Esophagus (tissue), 2 donors: ENCODE measurements at regions not wholly inside any gene's neighbourhood (a gene's known extent, or its start where the extent isn't known, plus 50 kb on each side); places are given as distances from the start of the nearest gene placed in this dataset.
A peak's percentile ranks its signal among the peaks of the same experiment; 100 is the strongest.

Experiments
- H3K27ac ChIP-seq, 2 donors: one replicate each; pipeline ENCODE4 v1.5.1; 2013; ENCODE audit warnings: low read depth in 2 of 2, mild to moderate bottlenecking in 2 of 2, inconsistent platforms in 1 of 2, low read length in 1 of 2, moderate library complexity in 1 of 2
- H3K27me3 ChIP-seq, 2 donors: one replicate each; pipeline ENCODE4 v1.6.1; 2013; ENCODE audit warnings: low read length in 2 of 2, control low read depth in 1 of 2, mild to moderate bottlenecking in 1 of 2; ENCODE audit not compliant: insufficient read depth in 2 of 2, control insufficient read depth in 1 of 2
- H3K36me3 ChIP-seq, 2 donors: one replicate each; pipeline ENCODE4 v1.6.1; 2013; ENCODE audit warnings: low read length in 1 of 2; ENCODE audit not compliant: control insufficient read depth in 2 of 2, insufficient read depth in 2 of 2
- H3K4me1 ChIP-seq, 2 donors: one replicate each; pipeline ENCODE4 v1.6.1; 2013; ENCODE audit warnings: low read length in 1 of 2; ENCODE audit not compliant: control insufficient read depth in 2 of 2, insufficient read depth in 2 of 2
- H3K4me3 ChIP-seq, 2 donors: one replicate each; pipeline ENCODE4 v1.5.1; 2013; ENCODE audit warnings: low read length in 2 of 2, mild to moderate bottlenecking in 2 of 2, low read depth in 1 of 2, moderate library complexity in 1 of 2
- H3K9me3 ChIP-seq, 2 donors: one replicate each; pipeline ENCODE4 v1.6.1; 2013; ENCODE audit warnings: mild to moderate bottlenecking in 2 of 2, low read depth in 1 of 2, low read length in 1 of 2, moderate library complexity in 1 of 2; ENCODE audit not compliant: control insufficient read depth in 2 of 2, insufficient read depth in 1 of 2
- WGBS, 2 donors: extraction: QIAGEN DNeasy Blood & Tissue Kit; methylation state at CpG; one replicate each; pipeline ENCODE4 v1.1.7; 2013; 5-methylcytosine and 5-hydroxymethylcytosine counted together
- donor health status: healthy with polysubstance abuse.
- donor health status: Bipolar disorder and iron deficiency.

DNA sequence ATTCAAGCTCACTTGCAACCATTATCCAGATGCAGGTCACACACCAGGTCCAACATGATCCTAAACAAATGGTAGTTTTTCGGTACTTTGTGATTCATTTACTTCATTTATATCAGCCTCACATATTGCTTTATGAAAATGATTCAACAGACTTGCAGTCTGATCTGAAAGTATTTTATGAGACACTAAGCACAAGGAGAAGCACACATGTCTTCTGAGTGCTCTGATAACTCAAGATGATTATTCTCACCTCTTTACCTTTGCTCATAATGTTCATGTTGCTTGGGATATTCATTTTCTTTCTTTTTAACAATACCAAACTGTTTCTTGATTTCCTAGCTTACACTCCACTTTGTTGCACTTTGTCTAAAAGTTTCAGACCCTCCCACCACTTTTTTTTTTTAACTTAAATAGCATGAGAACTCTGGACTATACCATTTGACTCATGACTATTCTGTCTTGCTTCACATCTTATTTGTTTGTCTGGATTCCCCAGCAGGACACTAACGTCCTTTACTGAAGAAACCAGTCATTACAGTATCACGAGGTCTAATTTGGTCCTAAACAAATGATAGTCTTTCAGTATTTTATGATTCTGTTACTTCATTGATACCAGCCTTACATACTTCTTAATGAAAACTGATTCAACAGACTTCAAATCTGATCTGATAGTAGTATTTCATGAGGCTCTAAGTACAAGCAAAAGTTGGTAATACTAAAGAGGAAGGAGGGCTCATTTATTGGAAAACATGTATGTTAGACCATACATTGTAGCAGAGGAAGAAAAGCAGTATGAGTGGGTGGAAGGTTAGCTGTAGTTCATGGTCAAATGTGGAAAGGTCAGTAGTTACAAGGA, 171.8 kb upstream of the AHR start:
- Histone ChIP-seq H3K36me3 (no peaks in the 10 kb centered on the region), H3K27me3 (no peaks in the 10 kb centered on the region), H3K9me3 (no peaks in the 10 kb centered on the region), H3K27ac (no peak overlapping the region), H3K4me1 (no peaks in the 10 kb centered on the region), H3K4me3 (no peak overlapping the region)
- 83% methylated on average over 3 of the region's 3 CpGs for WGBS, 2 donors

DNA sequence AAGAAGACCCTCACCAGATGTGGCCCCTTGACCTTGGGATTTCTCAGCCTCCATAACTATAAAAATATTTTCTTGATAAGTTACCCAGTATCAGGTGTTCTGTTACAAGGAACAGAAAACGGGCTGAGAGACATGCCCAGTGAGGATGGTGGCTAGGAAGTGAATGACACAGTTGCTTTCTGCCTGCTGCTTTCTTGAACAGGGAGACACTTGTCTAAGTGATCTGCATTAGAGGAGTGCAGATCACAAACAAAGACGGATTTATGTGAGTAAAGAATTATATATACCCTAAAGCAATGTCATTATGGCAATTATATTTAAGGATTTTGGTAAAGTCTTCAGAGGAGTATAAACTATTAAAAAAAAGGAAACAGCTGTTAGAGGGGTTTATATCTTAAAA, 169.2 kb upstream of the AHR start:
- no peak overlapping the region for H3K27ac ChIP-seq
- no peaks in the 10 kb centered on the region for H3K27me3 ChIP-seq
- H3K9me3 ChIP-seq, result no peaks in the 10 kb centered on the region
- no peaks in the 10 kb centered on the region for H3K36me3 ChIP-seq
- WGBS, 2 donors, result 82 to 85% methylated on average over 2 of the region's 2 CpGs
- no peaks in the 10 kb centered on the region for H3K4me1 ChIP-seq
- H3K4me3 ChIP-seq, result no peak overlapping the region

DNA sequence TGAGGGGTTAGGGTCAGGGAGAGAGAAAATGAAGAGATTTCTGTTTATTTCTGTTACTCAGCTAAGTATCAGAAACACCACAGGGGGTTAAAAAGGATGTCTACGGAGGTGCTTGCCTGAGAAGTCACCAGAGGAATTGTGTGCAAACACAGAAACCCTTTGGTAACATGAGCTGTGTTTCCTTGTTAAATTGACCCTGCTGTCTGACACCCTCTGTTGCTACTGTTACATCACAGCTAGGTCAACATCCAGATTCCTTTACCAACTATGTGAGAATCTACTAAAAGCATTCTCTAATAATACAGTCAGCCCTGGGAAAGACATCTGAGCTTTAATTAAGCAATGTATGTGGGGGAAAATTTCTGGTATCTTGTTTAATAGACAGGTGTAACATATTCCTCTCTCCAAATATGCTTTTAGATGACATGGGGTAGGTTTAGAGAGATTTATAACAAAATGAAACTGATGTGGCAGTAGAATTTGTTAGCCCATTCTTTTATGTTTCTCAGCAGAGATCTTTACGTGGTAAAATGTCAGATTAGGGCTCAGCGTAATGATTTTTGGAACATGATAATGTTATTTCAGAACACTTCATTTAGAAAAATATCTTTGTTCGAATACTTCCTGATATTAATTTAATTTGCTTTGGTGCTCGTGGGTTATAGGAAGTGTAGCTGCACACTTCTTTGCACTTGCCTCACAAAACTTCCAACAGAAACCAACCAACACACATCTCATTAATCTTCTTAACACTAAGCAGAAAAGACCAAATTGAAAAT, 168.0 kb upstream of the AHR start:
- Histone ChIP-seq H3K4me3 (peak overlapping the region in 1 of 2 donors; percentile 3), H3K4me1 (no peaks in the 10 kb centered on the region), H3K36me3 (no peaks in the 10 kb centered on the region), H3K27ac (no peak overlapping the region), H3K27me3 (no peaks in the 10 kb centered on the region), H3K9me3 (no peaks in the 10 kb centered on the region)
- WGBS, 2 donors, result 39 to 47% methylated on average over 5 of the region's 5 CpGs

DNA sequence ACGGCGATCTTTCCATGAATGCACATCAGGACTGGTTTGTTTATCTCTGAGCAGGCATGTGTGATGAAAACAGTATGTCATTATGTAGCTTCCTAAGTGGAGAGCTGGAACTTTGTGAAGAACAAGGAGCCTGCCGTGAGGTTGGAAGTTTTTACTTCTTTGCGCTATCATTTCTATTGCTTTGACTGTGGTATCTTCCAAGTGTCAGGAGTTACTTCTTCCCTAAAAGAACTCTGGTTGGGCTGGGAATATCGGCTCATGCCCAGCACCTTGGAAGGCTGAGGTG, 167.4 kb upstream of the AHR start:
- no peaks in the 10 kb centered on the region for H3K4me1 ChIP-seq
- WGBS, 2 donors, result 61 to 64% methylated on average over 5 of the region's 5 CpGs
- H3K4me3 ChIP-seq, result peak overlapping the region in 1 of 2 donors; percentile 3
- no peaks in the 10 kb centered on the region for H3K27me3 ChIP-seq
- no peak overlapping the region for H3K27ac ChIP-seq
- no peaks in the 10 kb centered on the region for H3K36me3 ChIP-seq
- H3K9me3 ChIP-seq, result no peaks in the 10 kb centered on the region

DNA sequence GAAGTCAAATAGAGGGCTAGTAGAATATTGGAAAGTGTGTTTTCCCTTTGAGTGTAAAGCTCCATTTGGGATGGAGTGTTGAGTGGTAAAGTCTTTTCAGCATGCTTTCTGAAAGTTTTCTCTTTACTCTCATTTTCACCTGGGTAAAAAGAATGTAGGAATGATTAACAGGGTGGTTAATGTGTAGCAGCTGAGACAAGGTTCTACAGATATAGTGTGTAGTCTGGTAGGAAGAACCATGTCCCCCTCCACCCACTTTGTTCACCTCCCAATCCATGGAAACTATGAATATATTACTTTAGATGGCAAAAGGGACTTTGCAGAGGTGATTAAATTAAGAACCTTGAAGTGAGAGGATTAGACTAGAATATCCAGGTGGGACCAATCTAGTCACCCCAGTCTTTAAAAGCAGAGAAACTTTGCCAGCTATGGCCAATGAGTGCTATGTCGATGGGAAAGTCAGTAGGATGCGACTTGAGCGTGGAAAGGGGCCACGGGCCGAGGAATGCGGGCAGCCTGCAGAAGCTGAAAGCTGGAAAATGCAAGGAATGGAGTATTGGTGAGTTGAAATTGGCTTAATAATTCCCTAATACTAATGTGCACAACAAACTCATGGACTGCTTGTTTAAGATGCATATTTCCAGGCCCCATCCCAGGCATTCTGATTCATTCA, 166.3 kb upstream of the AHR start:
- Histone ChIP-seq H3K36me3 (no peaks in the 10 kb centered on the region), H3K9me3 (no peaks in the 10 kb centered on the region), H3K4me1 (no peaks in the 10 kb centered on the region), H3K27ac (no peak overlapping the region), H3K27me3 (no peaks in the 10 kb centered on the region), H3K4me3 (no peak overlapping the region)
- WGBS, 2 donors, result 96 to 97% methylated on average over 6 of the region's 6 CpGs

DNA sequence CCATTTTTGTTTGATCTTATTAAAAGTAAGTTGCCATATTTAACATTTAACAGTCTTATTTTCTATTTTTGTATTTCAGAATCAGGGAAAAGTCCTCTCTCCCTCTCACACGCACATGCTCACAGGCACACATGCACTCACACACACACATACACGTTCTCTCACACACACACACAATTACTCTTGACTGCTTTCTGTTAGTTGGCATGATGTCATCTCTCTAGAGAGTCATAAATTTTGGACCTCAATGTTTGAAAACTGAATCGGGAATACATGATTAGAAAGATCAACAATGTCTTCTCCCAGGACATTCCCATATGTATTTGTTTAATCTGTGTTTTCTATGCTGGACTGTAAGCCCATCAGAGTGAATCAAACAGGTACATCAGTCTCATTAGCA, 165.7 kb upstream of the AHR start:
- Histone ChIP-seq H3K27me3 (no peaks in the 10 kb centered on the region), H3K27ac (no peak overlapping the region)
- 71 to 73% methylated on average over 3 of the region's 3 CpGs for WGBS, 2 donors

DNA sequence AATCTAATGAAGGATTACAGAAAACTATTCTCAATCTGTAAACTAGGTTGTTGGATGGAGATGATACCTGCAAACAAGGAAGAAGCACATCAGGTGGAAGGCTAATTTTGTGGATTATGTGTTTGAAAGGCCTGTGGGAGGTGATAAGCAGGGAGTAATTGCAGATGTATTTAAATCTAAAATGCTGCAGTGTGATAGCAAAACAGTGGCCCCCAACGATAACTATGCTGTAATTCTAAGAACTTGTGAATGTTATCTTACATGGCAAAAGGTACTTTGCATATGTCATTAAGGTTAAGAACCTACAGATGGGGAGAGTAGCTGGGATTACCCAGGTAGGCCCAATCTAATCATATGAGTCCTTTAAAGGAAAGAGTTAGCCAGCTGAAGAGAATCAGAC, 164.5 kb upstream of the AHR start:
- H3K4me3 ChIP-seq, result no peak overlapping the region
- no peaks in the 10 kb centered on the region for H3K4me1 ChIP-seq
- H3K27me3 ChIP-seq, result no peaks in the 10 kb centered on the region
- 93 to 98% methylated on average over 1 of the region's 1 CpG for WGBS, 2 donors
- H3K9me3 ChIP-seq, result no peaks in the 10 kb centered on the region
- no peaks in the 10 kb centered on the region for H3K36me3 ChIP-seq
- no peak overlapping the region for H3K27ac ChIP-seq

More for the DNA sequence above, 165.7 kb upstream of the AHR start:
- H3K4me3 ChIP-seq, result no peak overlapping the region
- no peaks in the 10 kb centered on the region for H3K9me3 ChIP-seq
- no peaks in the 10 kb centered on the region for H3K36me3 ChIP-seq
- no peaks in the 10 kb centered on the region for H3K4me1 ChIP-seq

DNA sequence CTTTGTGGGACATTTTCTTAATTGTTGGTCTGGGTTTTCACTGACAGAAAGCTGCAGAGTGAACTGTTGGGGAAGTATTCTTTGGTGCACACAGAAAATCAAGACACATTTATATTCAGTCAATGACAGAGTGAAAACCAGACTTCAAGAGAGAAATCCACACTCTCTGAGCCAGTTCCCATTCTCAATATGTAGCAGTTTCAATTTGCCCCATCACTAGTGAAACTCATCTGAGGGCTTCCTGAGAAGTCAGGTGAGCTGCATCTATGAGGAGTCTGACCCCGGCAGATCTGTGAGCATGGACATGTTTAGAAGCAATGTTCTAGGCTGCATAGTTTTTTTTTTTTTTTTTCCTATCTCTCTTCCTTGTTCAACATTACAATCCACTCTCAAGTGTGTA, 163.7 kb upstream of the AHR start:
- no peaks in the 10 kb centered on the region for H3K9me3 ChIP-seq
- no peaks in the 10 kb centered on the region for H3K4me1 ChIP-seq
- 79 to 86% methylated on average over 1 of the region's 1 CpG for WGBS, 2 donors
- no peak overlapping the region for H3K27ac ChIP-seq
- no peaks in the 10 kb centered on the region for H3K36me3 ChIP-seq
- H3K4me3 ChIP-seq, result no peak overlapping the region
- no peaks in the 10 kb centered on the region for H3K27me3 ChIP-seq

DNA sequence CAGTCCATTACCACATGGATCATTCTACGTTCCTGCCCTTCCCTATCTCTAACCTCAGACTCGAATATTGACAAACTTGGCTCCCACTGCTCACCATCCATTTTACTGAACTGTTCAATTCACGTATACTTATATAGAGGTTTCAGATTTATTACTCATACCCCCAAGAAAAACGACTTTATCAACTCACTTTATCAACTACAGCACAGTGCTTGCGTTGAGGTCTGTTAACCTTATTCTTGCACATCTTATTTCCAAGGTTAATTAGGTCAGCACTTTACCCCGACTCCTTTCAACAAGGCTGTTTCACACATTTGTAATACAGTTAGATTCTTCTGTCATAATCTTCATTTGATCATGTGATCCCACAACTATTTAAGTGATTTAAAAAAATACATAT, 162.3 kb upstream of the AHR start:
- no peaks in the 10 kb centered on the region for H3K27me3 ChIP-seq
- H3K4me1 ChIP-seq, result no peaks in the 10 kb centered on the region
- no peaks in the 10 kb centered on the region for H3K36me3 ChIP-seq
- no peaks in the 10 kb centered on the region for H3K9me3 ChIP-seq
- WGBS, 2 donors, result 85 to 86% methylated on average over 6 of the region's 6 CpGs
- no peak overlapping the region for H3K4me3 ChIP-seq
- no peak overlapping the region for H3K27ac ChIP-seq
